IMR-90 (cell line): ENCODE measurements at regions not wholly inside any gene's neighbourhood (a gene's known extent, or its start where the extent isn't known, plus 50 kb on each side); places are given as distances from the start of the nearest gene placed in this dataset.

Experiments used
- ATAC-seq: fragments of 200-7000 bp; cut with Tn5 transposase; 2 replicates; pipeline ENCODE4 v1.9.1; 2020; ENCODE audit warnings: low read depth, mild to moderate bottlenecking, moderate library complexity
- BruUV-seq: library from RNA; stranded (reverse); fragments of 400-500 nt; replicated peaks from 2 replicates; lab custom pipeline; 2021; lab: Mats Ljungman, UMichigan
- CTCF ChIA-PET: fragments of 300-600 bp; formaldehyde crosslinking; extraction: SDS; loops from one replicate; lab custom pipeline; 2021; ENCODE audit warnings: antibody characterized with exemption; lab: Yijun Ruan, JAX
- POLR2A ChIA-PET: fragments of 300-600 bp; sonication (Branson Sonifier 250); formaldehyde crosslinking; loops from one replicate; lab custom pipeline; 2022; ENCODE audit warnings: antibody characterized with exemption; ENCODE audit not compliant: unreplicated experiment; lab: Charles Lee
- DNase-seq: peaks from one replicate; pipeline ENCODE4 v3.0.0; 2013
- H2AFZ ChIP-seq: replicated peaks from 2 replicates; pipeline ENCODE3; 2013; ENCODE audit warnings: low read length, mild to moderate bottlenecking; ENCODE audit not compliant: poor library complexity
- H2AK5ac ChIP-seq: 2 replicates; pipeline ENCODE4 v1.6.1; 2013; ENCODE audit warnings: low read depth, low read length, inconsistent platforms
- H2AK9ac ChIP-seq: replicated peaks from 2 replicates; pipeline ENCODE3; 2013; ENCODE audit warnings: mild to moderate bottlenecking, low read depth, low read length, moderate library complexity; ENCODE audit not compliant: poor library complexity
- H2BK120ac ChIP-seq: 2 replicates; pipeline ENCODE4 v1.6.1; 2013; ENCODE audit warnings: low read depth, low read length, inconsistent platforms
- H2BK15ac ChIP-seq: 3 replicates; pipeline ENCODE4 v1.6.1; 2013; ENCODE audit warnings: low read depth, low read length, inconsistent platforms
- H2BK20ac ChIP-seq: 2 replicates; pipeline ENCODE4 v1.6.1; 2013; ENCODE audit warnings: low read depth, mild to moderate bottlenecking, inconsistent platforms, low read length, moderate library complexity
- H2BK5ac ChIP-seq: 2 replicates; pipeline ENCODE4 v1.6.1; 2013; ENCODE audit warnings: mild to moderate bottlenecking, low read depth, low read length, inconsistent platforms; ENCODE audit not compliant: poor library complexity, severe bottlenecking
- H3K14ac ChIP-seq: replicated peaks from 2 replicates; pipeline ENCODE4 v1.6.1; 2013; ENCODE audit warnings: low read depth, low read length, inconsistent platforms
- H3K18ac ChIP-seq: 2 replicates; pipeline ENCODE4 v1.6.1; 2013; ENCODE audit warnings: low read depth, low read length, control low read depth
- H3K23ac ChIP-seq: 2 replicates; pipeline ENCODE4 v1.6.1; 2013; ENCODE audit warnings: low read depth, low read length, inconsistent platforms
- H3K27ac ChIP-seq: 2 replicates; pipeline ENCODE4 v1.5.1; 2013; ENCODE audit warnings: mild to moderate bottlenecking, control low read depth, low read length; ENCODE audit not compliant: insufficient read depth
- H3K27me3 ChIP-seq: 2 replicates; pipeline ENCODE4 v1.6.1; 2013; ENCODE audit warnings: low read length; ENCODE audit not compliant: control insufficient read depth, insufficient read depth
- H3K36me3 ChIP-seq: 2 replicates; pipeline ENCODE4 v1.6.1; 2013; ENCODE audit warnings: low read length, mixed read lengths; ENCODE audit not compliant: control insufficient read depth, insufficient read depth
- H3K4ac ChIP-seq: 2 replicates; pipeline ENCODE4 v1.6.1; 2013; ENCODE audit warnings: low read depth, low read length, inconsistent platforms
- H3K4me1 ChIP-seq: 2 replicates; pipeline ENCODE4 v1.6.1; 2013; ENCODE audit warnings: low read length, mixed read lengths; ENCODE audit not compliant: control insufficient read depth, insufficient read depth
- H3K4me2 ChIP-seq: 2 replicates; pipeline ENCODE4 v1.6.1; 2013; ENCODE audit warnings: low read depth, mild to moderate bottlenecking, control low read depth, low read length, moderate library complexity
- H3K4me3 ChIP-seq: 2 replicates; pipeline ENCODE4 v1.5.1; 2013; ENCODE audit warnings: low read depth, mild to moderate bottlenecking, control low read depth, low read length, moderate library complexity; ENCODE audit not compliant: insufficient read depth
- H3K56ac ChIP-seq: 2 replicates; pipeline ENCODE4 v1.6.1; 2013; ENCODE audit warnings: low read length, inconsistent platforms; ENCODE audit not compliant: insufficient read depth; ENCODE audit errors: extremely low read depth
- H3K79me1 ChIP-seq, 2 experiments: 2 replicates each; pipeline ENCODE4 v1.6.1; 2013; ENCODE audit warnings: low read length in 2 of 2, inconsistent platforms in 1 of 2, low read depth in 1 of 2
- H3K9ac ChIP-seq: 2 replicates; pipeline ENCODE4 v1.6.1; 2013; ENCODE audit warnings: low read depth, low read length, control low read depth
- H3K9me1 ChIP-seq: 2 replicates; pipeline ENCODE4 v1.6.1; 2013; ENCODE audit warnings: low read length, inconsistent platforms; ENCODE audit not compliant: insufficient read depth
- H3K9me3 ChIP-seq: 2 replicates; pipeline ENCODE4 v1.6.1; 2013; ENCODE audit warnings: low read length; ENCODE audit not compliant: control insufficient read depth, insufficient read depth
- H4K20me1 ChIP-seq: 2 replicates; pipeline ENCODE4 v1.6.1; 2013; ENCODE audit warnings: low read length, inconsistent platforms; ENCODE audit not compliant: insufficient read depth
- H4K5ac ChIP-seq: 2 replicates; pipeline ENCODE4 v1.6.1; 2013; ENCODE audit warnings: mild to moderate bottlenecking, low read depth, low read length, control low read depth
- H4K8ac ChIP-seq, 2 experiments: 2 replicates each; pipeline ENCODE4 v1.6.1; 2013; ENCODE audit warnings: low read depth in 2 of 2, low read length in 2 of 2, control low read depth in 1 of 2, inconsistent platforms in 1 of 2
- H4K91ac ChIP-seq: 2 replicates; pipeline ENCODE4 v1.6.1; 2013; ENCODE audit warnings: low read depth, low read length, inconsistent platforms; ENCODE audit not compliant: insufficient read depth
- BHLHE40 ChIP-seq: fragments of 150-350 bp; IDR thresholded peaks from 2 replicates; pipeline ENCODE4 v1.6.1; 2016; ENCODE audit warnings: mild to moderate bottlenecking, low read depth, low read length
- CEBPB ChIP-seq: IDR thresholded peaks from 2 replicates; pipeline ENCODE4 v1.6.1; 2012; ENCODE audit warnings: low read depth, low read length, improper control_type of control experiment
- CHD1 ChIP-seq: IDR thresholded peaks from 2 replicates; pipeline ENCODE4 v1.6.1; 2012; ENCODE audit warnings: low read depth, low read length, improper control_type of control experiment
- FOS ChIP-seq: fragments of 150-350 bp; IDR thresholded peaks from 2 replicates; pipeline ENCODE4 v1.6.1; 2016; ENCODE audit warnings: low read depth, low read length
- MAFK ChIP-seq: IDR thresholded peaks from 2 replicates; pipeline ENCODE4 v1.6.1; 2012; ENCODE audit warnings: low read depth, low read length, improper control_type of control experiment
- MAZ ChIP-seq: IDR thresholded peaks from 2 replicates; pipeline ENCODE4 v1.6.1; 2012; ENCODE audit warnings: low read depth, mild to moderate bottlenecking, low read length, improper control_type of control experiment, moderate library complexity, borderline replicate concordance
- MXI1 ChIP-seq: IDR thresholded peaks from 2 replicates; pipeline ENCODE4 v1.6.1; 2012; ENCODE audit warnings: low read depth, mild to moderate bottlenecking, low read length, moderate library complexity, borderline replicate concordance
- NFE2L2 ChIP-seq: fragments of 150-350 bp; IDR thresholded peaks from 2 replicates; pipeline ENCODE4 v1.6.1; 2016; ENCODE audit warnings: low read depth, mild to moderate bottlenecking, low read length
- POLR2A ChIP-seq: IDR thresholded peaks from 2 replicates; pipeline ENCODE4 v1.6.1; 2012; ENCODE audit warnings: mild to moderate bottlenecking, low read depth, low read length
- RAD21 ChIP-seq: IDR thresholded peaks from 2 replicates; pipeline ENCODE4 v1.6.1; 2012; ENCODE audit warnings: low read length, improper control_type of control experiment
- RCOR1 ChIP-seq: IDR thresholded peaks from 2 replicates; pipeline ENCODE4 v1.6.1; 2012; ENCODE audit warnings: mild to moderate bottlenecking, low read length, improper control_type of control experiment; ENCODE audit not compliant: insufficient replicate concordance
- RFX5 ChIP-seq: IDR thresholded peaks from 2 replicates; pipeline ENCODE4 v1.8.0; 2012; ENCODE audit warnings: low read depth, mild to moderate bottlenecking, low read length, moderate library complexity
- SMC3 ChIP-seq: fragments of 150-350 bp; IDR thresholded peaks from 2 replicates; pipeline ENCODE4 v1.6.1; 2016; ENCODE audit warnings: low read depth, mild to moderate bottlenecking, antibody characterized with exemption, low read length, moderate library complexity
- WGBS, 2 experiments: methylation state at CpG; one replicate each; pipeline versions ENCODE4 v1.1.5 to v1.1.7; 2013; ENCODE audit warnings: missing lambda C conversion rate in 2 of 2; ENCODE audit not compliant: insufficient read length in 1 of 2; ENCODE audit errors: extremely low coverage in 2 of 2; 5-methylcytosine and 5-hydroxymethylcytosine counted together
- dilution Hi-C: fragments of 300-500 bp; cut with HindIII; formaldehyde crosslinking; loops from one replicate; pipeline ENCODE4 v1.14.3; 2018; ENCODE audit warnings: low sequenced_read_pairs; ENCODE audit not compliant: unreplicated experiment
- in situ Hi-C: fragments of 300-500 bp; cut with MboI; formaldehyde crosslinking; loops from 3 replicates; pipeline ENCODE4 v1.14.3; 2019; ENCODE audit warnings: low sequenced_read_pairs, inconsistent platforms, mixed read lengths
- intact Hi-C: fragments of 100-400 bp; cut with micrococcal nuclease; formaldehyde crosslinking; loops from 2 replicates; pipeline ENCODE4 v1.10.0; 2022
- TF ChIP-seq, protein P1 (sequence below): fragments of 150-350 bp; IDR thresholded peaks from 2 replicates; pipeline ENCODE4 v1.6.1; 2016; ENCODE audit warnings: low read depth, mild to moderate bottlenecking, low read length, moderate library complexity, borderline replicate concordance
- TF ChIP-seq, protein P2 (sequence below): conservative IDR thresholded peaks from 2 replicates; pipeline ENCODE4 v1.5.1; 2012; ENCODE audit warnings: mild to moderate bottlenecking, low read depth, low read length, improper control_type of control experiment
- TF ChIP-seq, protein P3 (sequence below): fragments of 150-350 bp; IDR thresholded peaks from 2 replicates; pipeline ENCODE4 v1.6.1; 2017; ENCODE audit warnings: mild to moderate bottlenecking, antibody characterized with exemption, low read length, low read depth

DNA sequence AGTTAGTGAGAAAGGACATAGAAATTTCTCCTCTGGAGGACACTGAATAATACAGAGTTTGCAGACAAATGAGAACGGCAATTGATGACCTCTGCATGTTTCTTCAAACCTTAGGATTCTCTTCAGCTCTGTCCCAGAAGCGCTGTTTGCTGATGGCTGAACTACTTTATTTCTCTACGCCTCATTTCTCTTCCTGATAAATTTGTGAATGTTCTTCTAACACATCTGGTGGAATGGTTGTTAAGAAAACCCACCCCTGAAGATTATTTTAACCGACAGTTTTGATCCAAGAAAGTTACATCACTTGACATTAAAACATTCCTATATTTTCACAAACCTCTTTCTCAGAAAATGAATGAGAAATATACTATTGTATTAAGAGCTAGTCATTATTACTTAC is 1150.6 kb downstream of the DTWD2 start:
- H3K9ac ChIP-seq: no peak overlapping the region

More for the DNA sequence above, 1150.6 kb downstream of the DTWD2 start:
- CTCF ChIA-PET: no interaction called here
- TF ChIP-seq POLR2A (no peak), RAD21 (no peak), MXI1 (no peak), CEBPB (no peak), CHD1 (no peak), SMC3 (no peak), RCOR1 (no peak), MAFK (no peak), NFE2L2 (no peak), MAZ (no peak), RFX5 (no peak), BHLHE40 (no peak), FOS (no peak)
- TF ChIP-seq, protein P1, sequence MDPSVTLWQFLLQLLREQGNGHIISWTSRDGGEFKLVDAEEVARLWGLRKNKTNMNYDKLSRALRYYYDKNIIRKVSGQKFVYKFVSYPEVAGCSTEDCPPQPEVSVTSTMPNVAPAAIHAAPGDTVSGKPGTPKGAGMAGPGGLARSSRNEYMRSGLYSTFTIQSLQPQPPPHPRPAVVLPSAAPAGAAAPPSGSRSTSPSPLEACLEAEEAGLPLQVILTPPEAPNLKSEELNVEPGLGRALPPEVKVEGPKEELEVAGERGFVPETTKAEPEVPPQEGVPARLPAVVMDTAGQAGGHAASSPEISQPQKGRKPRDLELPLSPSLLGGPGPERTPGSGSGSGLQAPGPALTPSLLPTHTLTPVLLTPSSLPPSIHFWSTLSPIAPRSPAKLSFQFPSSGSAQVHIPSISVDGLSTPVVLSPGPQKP: no peak
- TF ChIP-seq, protein P2, sequence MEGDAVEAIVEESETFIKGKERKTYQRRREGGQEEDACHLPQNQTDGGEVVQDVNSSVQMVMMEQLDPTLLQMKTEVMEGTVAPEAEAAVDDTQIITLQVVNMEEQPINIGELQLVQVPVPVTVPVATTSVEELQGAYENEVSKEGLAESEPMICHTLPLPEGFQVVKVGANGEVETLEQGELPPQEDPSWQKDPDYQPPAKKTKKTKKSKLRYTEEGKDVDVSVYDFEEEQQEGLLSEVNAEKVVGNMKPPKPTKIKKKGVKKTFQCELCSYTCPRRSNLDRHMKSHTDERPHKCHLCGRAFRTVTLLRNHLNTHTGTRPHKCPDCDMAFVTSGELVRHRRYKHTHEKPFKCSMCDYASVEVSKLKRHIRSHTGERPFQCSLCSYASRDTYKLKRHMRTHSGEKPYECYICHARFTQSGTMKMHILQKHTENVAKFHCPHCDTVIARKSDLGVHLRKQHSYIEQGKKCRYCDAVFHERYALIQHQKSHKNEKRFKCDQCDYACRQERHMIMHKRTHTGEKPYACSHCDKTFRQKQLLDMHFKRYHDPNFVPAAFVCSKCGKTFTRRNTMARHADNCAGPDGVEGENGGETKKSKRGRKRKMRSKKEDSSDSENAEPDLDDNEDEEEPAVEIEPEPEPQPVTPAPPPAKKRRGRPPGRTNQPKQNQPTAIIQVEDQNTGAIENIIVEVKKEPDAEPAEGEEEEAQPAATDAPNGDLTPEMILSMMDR: no peak
- TF ChIP-seq, protein P3, sequence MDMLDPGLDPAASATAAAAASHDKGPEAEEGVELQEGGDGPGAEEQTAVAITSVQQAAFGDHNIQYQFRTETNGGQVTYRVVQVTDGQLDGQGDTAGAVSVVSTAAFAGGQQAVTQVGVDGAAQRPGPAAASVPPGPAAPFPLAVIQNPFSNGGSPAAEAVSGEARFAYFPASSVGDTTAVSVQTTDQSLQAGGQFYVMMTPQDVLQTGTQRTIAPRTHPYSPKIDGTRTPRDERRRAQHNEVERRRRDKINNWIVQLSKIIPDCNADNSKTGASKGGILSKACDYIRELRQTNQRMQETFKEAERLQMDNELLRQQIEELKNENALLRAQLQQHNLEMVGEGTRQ: no peak
- Histone ChIP-seq H2AFZ (no peak overlapping the region), H4K8ac (no peak overlapping the region), H2AK9ac (no peak overlapping the region), H4K5ac (no peak overlapping the region), H3K36me3 (no peaks in the 10 kb centered on the region), H2AK5ac (no peak overlapping the region), H3K14ac (no peak overlapping the region), H3K9me1 (no peaks in the 10 kb centered on the region), H4K20me1 (no peaks in the 10 kb centered on the region), H3K4me1 (no peaks in the 10 kb centered on the region), H3K4me2 (no peak overlapping the region), H3K4ac (no peak overlapping the region), H3K4me3 (no peak overlapping the region), H2BK5ac (no peak overlapping the region), H3K9me3 (no peaks in the 10 kb centered on the region), H3K23ac (no peak overlapping the region), H3K56ac (no peak overlapping the region), H3K79me1 (no peaks in the 10 kb centered on the region), H4K91ac (no peak overlapping the region), H2BK15ac (no peak overlapping the region), H3K27ac (no peak overlapping the region), H3K27me3 (no peaks in the 10 kb centered on the region), H3K18ac (no peak overlapping the region), H2BK20ac (no peak overlapping the region), H2BK120ac (no peak overlapping the region)
- POLR2A ChIA-PET: no interaction called here
- no TSS peak for BruUV-seq
- DNase-seq: no peak
- intact Hi-C loops: no loop called here
- ATAC-seq: no peak
- in situ Hi-C loops: no loop called here
- dilution Hi-C loops: no loop called here
- WGBS, 2 experiments: no CpG with 5 or more reads among the region's 4 CpGs
